A549 (cell line): ENCODE measurements at regions not wholly inside any gene's neighbourhood (a gene's known extent, or its start where the extent isn't known, plus 50 kb on each side); places are given as distances from the start of the nearest gene placed in this dataset.

Source experiments
- ATAC-seq, 2 experiments: fragments of 200-7000 bp in 1 of 2; fragments of >200 bp in 1 of 2; cut with Nextera tagmentation in 1 of 2; cut with Tn5 transposase in 1 of 2; 3 replicates each; pipeline versions ENCODE4 v1.8.0 to v1.9.1; 2018 to 2020; ENCODE audit warnings: mild to moderate bottlenecking in 1 of 2, moderate library complexity in 1 of 2
- CTCF ChIA-PET: fragments of 300-600 bp; sonication (Branson Sonifier 250); formaldehyde crosslinking; extraction: SDS; loops from one replicate; lab custom pipeline; 2021; ENCODE audit warnings: antibody characterized with exemption, inconsistent platforms; lab: Yijun Ruan, JAX
- POLR2A ChIA-PET: fragments of 350-600 bp; formaldehyde crosslinking; extraction: SDS; loops from one replicate; lab custom pipeline; 2021; ENCODE audit warnings: antibody characterized with exemption, inconsistent platforms; lab: Yijun Ruan, JAX
- DNase-seq, 2 experiments: peaks; one replicate each; pipeline versions ENCODE4 v3.0.0 to v3.0.0-alpha.2; 2011 to 2016; ENCODE audit warnings: low read depth in 1 of 2, low spot score in 1 of 2
- FAIRE-seq: peaks from 2 replicates; lab custom pipeline; 2011; peaks lifted over from hg19 to GRCh38; lab: Jason Lieb, UNC
- H3K27ac ChIP-seq, 2 experiments: fragments of >200 bp; sonication (Bioruptor Twin); formaldehyde crosslinking; 3 replicates each; pipeline ENCODE4 v1.5.1; 2016 to 2017
- H3K4me1 ChIP-seq: fragments of >200 bp; sonication (Bioruptor Twin); formaldehyde crosslinking; 3 replicates; pipeline ENCODE4 v1.6.1; 2016
- H3K4me2 ChIP-seq: fragments of >200 bp; sonication (Bioruptor Twin); formaldehyde crosslinking; 3 replicates; pipeline ENCODE4 v1.6.1; 2016
- H3K4me3 ChIP-seq: fragments of >200 bp; sonication (Bioruptor Twin); formaldehyde crosslinking; 3 replicates; pipeline ENCODE4 v1.5.1; 2016
- H3K9me3 ChIP-seq: fragments of >200 bp; sonication (Bioruptor Twin); formaldehyde crosslinking; 3 replicates; pipeline ENCODE4 v1.6.1; 2016
- CBX2 ChIP-seq: fragments of 200-600 bp; sonication (generic); IDR thresholded peaks from 2 replicates; pipeline ENCODE4 v1.6.1; 2016; ENCODE audit warnings: low read depth, mild to moderate bottlenecking, borderline replicate concordance
- CHD4 ChIP-seq: fragments of 200-600 bp; sonication (generic); IDR thresholded peaks from 2 replicates; pipeline ENCODE4 v1.6.1; 2016; ENCODE audit warnings: antibody characterized with exemption, mild to moderate bottlenecking, borderline replicate concordance
- FOSB ChIP-seq: fragments of 250-450 bp; sonication (Bioruptor Pico); IDR thresholded peaks from 2 replicates; pipeline ENCODE4 v1.5.0; 2020; ENCODE audit warnings: mild to moderate bottlenecking, moderate library complexity
- FOSL2 ChIP-seq, 2 experiments: fragments of 450-650 bp in 1 of 2; fragments of >200 bp in 1 of 2; sonication (Bioruptor Twin) in 1 of 2; formaldehyde crosslinking; IDR thresholded peaks; 2 replicates each; pipeline versions ENCODE4 v1.5.0 to v1.6.1; 2016 to 2020; ENCODE audit warnings: mild to moderate bottlenecking in 1 of 2, moderate library complexity in 1 of 2
- GATA3 ChIP-seq: IDR thresholded peaks from 2 replicates; pipeline ENCODE4 v1.6.1; 2012; ENCODE audit warnings: borderline replicate concordance
- HOXA7 ChIP-seq: fragments of 250-450 bp; sonication (Bioruptor Pico); IDR thresholded peaks from 2 replicates; pipeline ENCODE4 v1.5.0; 2020; ENCODE audit warnings: mild to moderate bottlenecking, moderate library complexity
- HOXB13 ChIP-seq: fragments of 250-450 bp; sonication (Bioruptor Pico); IDR thresholded peaks from 2 replicates; pipeline ENCODE4 v1.5.0; 2020; ENCODE audit warnings: low read depth, mild to moderate bottlenecking, moderate library complexity
- HOXB5 ChIP-seq: fragments of 250-450 bp; sonication (Bioruptor Pico); IDR thresholded peaks from 2 replicates; pipeline ENCODE4 v1.5.0; 2020; ENCODE audit warnings: mild to moderate bottlenecking, moderate library complexity
- JUNB ChIP-seq: fragments of >200 bp; sonication (Bioruptor Twin); formaldehyde crosslinking; IDR thresholded peaks from 2 replicates; pipeline ENCODE4 v1.6.1; 2016
- KDM1A ChIP-seq: fragments of 200-600 bp; sonication (generic); IDR thresholded peaks from 2 replicates; pipeline ENCODE4 v1.6.1; 2016; ENCODE audit warnings: low read depth, mild to moderate bottlenecking
- KDM5A ChIP-seq: fragments of 200-600 bp; sonication (generic); IDR thresholded peaks from 2 replicates; pipeline ENCODE4 v1.6.1; 2016; ENCODE audit warnings: antibody characterized with exemption, mild to moderate bottlenecking
- MAZ ChIP-seq: fragments of 150-350 bp; IDR thresholded peaks from 2 replicates; pipeline ENCODE4 v1.6.1; 2014; ENCODE audit warnings: antibody characterized with exemption, low read depth, low read length, borderline replicate concordance
- NPAS2 ChIP-seq: fragments of 250-450 bp; sonication (Bioruptor Pico); IDR thresholded peaks from 2 replicates; pipeline ENCODE4 v1.8.0; 2022; ENCODE audit warnings: mild to moderate bottlenecking, moderate library complexity, borderline replicate concordance
- POLR2A ChIP-seq: IDR thresholded peaks from 2 replicates; pipeline ENCODE4 v1.6.1; 2012; ENCODE audit warnings: mild to moderate bottlenecking, low read length
- POLR2AphosphoS2 ChIP-seq: conservative IDR thresholded peaks from 2 replicates; pipeline ENCODE4 v1.6.1; 2012; ENCODE audit warnings: low read length, improper control_type of control experiment, inconsistent platforms
- RFX5 ChIP-seq: fragments of 450-650 bp; IDR thresholded peaks from 2 replicates; pipeline ENCODE4 v1.7.1; 2014; ENCODE audit warnings: antibody characterized with exemption, mild to moderate bottlenecking, moderate library complexity
- TP53 ChIP-seq: fragments of 250-450 bp; sonication (Bioruptor Pico); IDR thresholded peaks from 2 replicates; pipeline ENCODE4 v1.5.0; 2021; ENCODE audit warnings: mild to moderate bottlenecking, moderate library complexity
- ZC3H11A ChIP-seq: fragments of 450-650 bp; IDR thresholded peaks from 2 replicates; pipeline ENCODE4 v1.6.1; 2014; ENCODE audit warnings: antibody characterized with exemption, mild to moderate bottlenecking
- ZFP36 ChIP-seq: fragments of 450-650 bp; IDR thresholded peaks from 2 replicates; pipeline ENCODE4 v1.6.1; 2014; ENCODE audit warnings: borderline replicate concordance; ENCODE audit not compliant: partially characterized antibody
- WGBS: methylation state at CpG from one replicate; pipeline ENCODE4 v1.1.6; 2017; ENCODE audit errors: missing lambda C conversion rate; 5-methylcytosine and 5-hydroxymethylcytosine counted together
- TF ChIP-seq, protein P1 (sequence below): fragments of 200-600 bp; sonication (generic); IDR thresholded peaks from 2 replicates; pipeline ENCODE4 v1.6.1; 2016; ENCODE audit warnings: antibody characterized with exemption, mild to moderate bottlenecking, moderate library complexity
- TF ChIP-seq, protein P2 (sequence below): fragments of 250-450 bp; sonication (Bioruptor Pico); IDR thresholded peaks from 2 replicates; pipeline ENCODE4 v1.5.0; 2020; ENCODE audit warnings: low read depth, mild to moderate bottlenecking, moderate library complexity

DNA sequence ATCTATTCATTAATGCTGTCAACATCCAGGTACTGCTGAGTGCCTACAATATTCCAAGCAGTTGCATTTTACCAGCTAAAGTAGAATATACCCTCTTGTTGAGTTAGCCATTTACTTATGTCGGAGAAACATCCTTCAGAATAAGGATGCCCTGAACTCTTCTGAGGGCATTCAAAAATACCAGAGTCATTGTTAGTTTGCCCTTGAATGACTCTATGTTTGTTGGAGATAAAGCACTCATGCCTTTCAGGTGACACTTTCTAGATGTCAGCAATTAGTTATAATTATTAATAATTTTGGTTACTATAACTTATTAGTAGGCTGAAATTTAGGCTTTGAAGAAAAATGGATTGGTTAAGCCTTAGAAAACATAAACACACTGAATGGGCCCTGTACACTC, 286.2 kb upstream of the STXBP5 start:
- Histone ChIP-seq H3K9me3 (no peaks in the 10 kb centered on the region; the same call in 2 of the 3 replicates), H3K27ac (peak overlapping the region in 1 of 2 experiments; percentile 58; a peak in 1 of 6 replicates), H3K4me2 (no peak overlapping the region), H3K4me1 (peaks cover 23% of the 10 kb centered on the region), H3K4me3 (no peak overlapping the region)
- ATAC-seq (no peak), FAIRE-seq (no peak), DNase-seq (no peak)
- 89% methylated on average over 1 of the region's 1 CpG for WGBS
- no peak for TF ChIP-seq POLR2AphosphoS2
- TF ChIP-seq HOXA7, result no peak
- no peak for TF ChIP-seq HOXB13 (CRISPR knock-in tag)
- no peak for TF ChIP-seq CHD4
- no peak for TF ChIP-seq RFX5
- TF ChIP-seq FOSL2 (IDR thresholded peaks at IDR 0.05), result no peak
- TF ChIP-seq FOSL2 (CRISPR knock-in tag; IDR thresholded peaks at IDR 0.05), result no peak
- TF ChIP-seq ZFP36, result no peak
- TF ChIP-seq, protein P1, sequence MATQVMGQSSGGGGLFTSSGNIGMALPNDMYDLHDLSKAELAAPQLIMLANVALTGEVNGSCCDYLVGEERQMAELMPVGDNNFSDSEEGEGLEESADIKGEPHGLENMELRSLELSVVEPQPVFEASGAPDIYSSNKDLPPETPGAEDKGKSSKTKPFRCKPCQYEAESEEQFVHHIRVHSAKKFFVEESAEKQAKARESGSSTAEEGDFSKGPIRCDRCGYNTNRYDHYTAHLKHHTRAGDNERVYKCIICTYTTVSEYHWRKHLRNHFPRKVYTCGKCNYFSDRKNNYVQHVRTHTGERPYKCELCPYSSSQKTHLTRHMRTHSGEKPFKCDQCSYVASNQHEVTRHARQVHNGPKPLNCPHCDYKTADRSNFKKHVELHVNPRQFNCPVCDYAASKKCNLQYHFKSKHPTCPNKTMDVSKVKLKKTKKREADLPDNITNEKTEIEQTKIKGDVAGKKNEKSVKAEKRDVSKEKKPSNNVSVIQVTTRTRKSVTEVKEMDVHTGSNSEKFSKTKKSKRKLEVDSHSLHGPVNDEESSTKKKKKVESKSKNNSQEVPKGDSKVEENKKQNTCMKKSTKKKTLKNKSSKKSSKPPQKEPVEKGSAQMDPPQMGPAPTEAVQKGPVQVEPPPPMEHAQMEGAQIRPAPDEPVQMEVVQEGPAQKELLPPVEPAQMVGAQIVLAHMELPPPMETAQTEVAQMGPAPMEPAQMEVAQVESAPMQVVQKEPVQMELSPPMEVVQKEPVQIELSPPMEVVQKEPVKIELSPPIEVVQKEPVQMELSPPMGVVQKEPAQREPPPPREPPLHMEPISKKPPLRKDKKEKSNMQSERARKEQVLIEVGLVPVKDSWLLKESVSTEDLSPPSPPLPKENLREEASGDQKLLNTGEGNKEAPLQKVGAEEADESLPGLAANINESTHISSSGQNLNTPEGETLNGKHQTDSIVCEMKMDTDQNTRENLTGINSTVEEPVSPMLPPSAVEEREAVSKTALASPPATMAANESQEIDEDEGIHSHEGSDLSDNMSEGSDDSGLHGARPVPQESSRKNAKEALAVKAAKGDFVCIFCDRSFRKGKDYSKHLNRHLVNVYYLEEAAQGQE, result no peak
- TF ChIP-seq JUNB, result no peak
- no peak for TF ChIP-seq FOSB (CRISPR knock-in tag)
- TF ChIP-seq ZC3H11A, result no peak
- TF ChIP-seq KDM5A, result no peak
- no peak for TF ChIP-seq CBX2
- no peak for TF ChIP-seq GATA3
- TF ChIP-seq KDM1A, result no peak
- TF ChIP-seq MAZ, result no peak
- ChIA-PET POLR2A (no interaction called here), CTCF (no interaction called here)

DNA sequence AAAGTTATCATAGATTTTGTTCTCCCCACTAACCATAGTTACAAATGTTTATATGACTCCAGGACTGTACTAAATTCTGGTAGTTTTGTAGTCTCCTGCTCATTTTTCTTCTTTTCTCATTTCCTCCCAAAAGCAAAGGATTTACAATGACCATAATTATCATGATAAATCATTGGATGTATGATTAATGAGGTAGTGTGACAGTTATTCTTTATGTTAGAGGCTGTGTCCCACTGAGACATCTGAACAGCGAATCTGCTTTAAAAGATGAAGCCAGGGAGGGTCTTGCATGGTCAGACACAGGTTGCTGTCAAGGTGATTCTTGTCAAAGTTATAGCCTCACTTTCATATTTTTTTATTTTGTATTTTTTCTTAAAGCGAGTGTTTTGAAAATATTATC, 285.2 kb upstream of the STXBP5 start:
- TF ChIP-seq POLR2A (no peak), TP53 (CRISPR knock-in tag) (no peak), HOXB5 (no peak), KDM5A (no peak), NPAS2 (CRISPR knock-in tag) (no peak)
- TF ChIP-seq, protein P2, sequence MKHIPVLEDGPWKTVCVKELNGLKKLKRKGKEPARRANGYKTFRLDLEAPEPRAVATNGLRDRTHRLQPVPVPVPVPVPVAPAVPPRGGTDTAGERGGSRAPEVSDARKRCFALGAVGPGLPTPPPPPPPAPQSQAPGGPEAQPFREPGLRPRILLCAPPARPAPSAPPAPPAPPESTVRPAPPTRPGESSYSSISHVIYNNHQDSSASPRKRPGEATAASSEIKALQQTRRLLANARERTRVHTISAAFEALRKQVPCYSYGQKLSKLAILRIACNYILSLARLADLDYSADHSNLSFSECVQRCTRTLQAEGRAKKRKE, result no peak
- TF ChIP-seq, protein P1, result no peak
- no peak overlapping the region for H3K4me3 ChIP-seq
- no peak for FAIRE-seq
- WGBS, result 95% methylated on average over 2 of the region's 2 CpGs
- 0 out of 6 replicates have a peak overlapping the region, but pooled peaks of 1 of the 2 experiments have one; percentile 14 for H3K27ac ChIP-seq
- H3K4me1 ChIP-seq, result peaks cover 16% of the 10 kb centered on the region
- H3K9me3 ChIP-seq, result peaks cover 2% of the 10 kb centered on the region; the same call in 1 of the 3 replicates
- ATAC-seq, result no peak
- ChIA-PET CTCF (no interaction called here), POLR2A (no interaction called here)
- DNase-seq, result no peak
- H3K4me2 ChIP-seq, result no peak overlapping the region
